HG03378 (cell line): ENCODE measurements at regions not wholly inside any gene's neighbourhood (a gene's known extent, or its start where the extent isn't known, plus 50 kb on each side); places are given as distances from the start of the nearest gene placed in this dataset.
"Not testable (repeated sequence)": the region's sequence is repeated elsewhere in the genome, so short reads cannot be mapped to it uniquely, and the experiment has no call there.

Source experiments
- ATAC-seq: cut with Tn5 transposase; IDR thresholded peaks from one replicate; pipeline ENCODE4 v1.9.1; 2021; ENCODE audit warnings: mild to moderate bottlenecking, moderate library complexity; ENCODE audit not compliant: unreplicated experiment

DNA sequence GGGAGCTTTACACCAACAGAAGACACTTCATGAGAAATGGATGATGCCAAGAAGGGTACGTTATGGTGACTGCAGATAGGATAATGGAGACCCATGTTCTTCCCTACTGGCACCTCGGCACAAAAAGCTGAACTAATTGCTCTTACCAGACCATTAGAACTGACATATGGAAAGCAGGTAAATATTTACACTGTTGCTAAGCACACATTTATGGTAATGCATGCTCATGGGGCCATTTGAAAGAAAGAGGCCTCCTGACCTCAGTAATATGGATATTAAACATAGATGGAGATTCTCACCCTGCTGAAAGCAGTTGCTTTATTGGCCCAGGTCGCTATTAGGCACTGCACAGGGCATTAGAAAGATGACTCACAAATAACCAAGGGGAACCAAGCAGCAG lies 1759.6 kb downstream of the C4orf33 start:
- ATAC-seq = no peak

DNA sequence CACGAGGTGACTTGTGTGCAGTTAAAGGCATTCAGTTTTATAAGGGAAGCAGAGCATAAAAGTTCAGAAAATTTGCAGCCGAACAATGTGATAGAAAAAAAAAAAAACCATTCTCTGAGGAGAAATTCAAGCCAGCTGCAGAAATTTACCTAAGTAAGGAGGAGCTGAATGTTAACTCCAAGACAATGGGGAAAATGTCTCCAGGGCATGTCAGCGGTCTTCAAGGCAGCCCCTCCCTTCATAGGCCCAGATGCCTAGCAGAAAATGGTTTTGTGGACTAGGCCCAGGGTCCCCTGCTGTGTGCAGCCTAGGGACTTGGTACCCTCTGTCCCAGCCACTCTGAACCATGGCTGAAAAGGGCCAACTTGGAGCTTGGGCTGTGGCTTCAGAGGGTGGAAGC lies 1764.0 kb downstream of the C4orf33 start:
- no peak for ATAC-seq

DNA sequence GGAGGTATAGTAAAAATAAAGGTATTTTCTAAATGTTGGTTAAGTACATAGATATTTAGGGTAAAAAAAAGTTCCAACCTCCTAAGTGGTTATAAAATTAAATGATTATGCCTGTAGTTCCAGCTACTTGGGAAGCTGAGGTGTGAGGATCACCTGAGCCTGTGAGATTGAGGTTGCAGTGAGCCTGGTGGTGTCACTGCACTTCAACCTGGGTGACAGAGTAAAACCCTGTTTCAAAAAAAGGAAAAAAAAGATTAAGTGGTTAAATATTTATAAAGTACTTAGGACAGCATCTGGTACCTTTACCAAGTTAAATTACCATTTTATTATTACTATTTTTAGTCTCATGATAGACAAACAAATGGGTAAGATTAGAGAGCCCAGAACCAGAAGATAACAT lies 1801.0 kb downstream of the C4orf33 start:
- no peak for ATAC-seq

DNA sequence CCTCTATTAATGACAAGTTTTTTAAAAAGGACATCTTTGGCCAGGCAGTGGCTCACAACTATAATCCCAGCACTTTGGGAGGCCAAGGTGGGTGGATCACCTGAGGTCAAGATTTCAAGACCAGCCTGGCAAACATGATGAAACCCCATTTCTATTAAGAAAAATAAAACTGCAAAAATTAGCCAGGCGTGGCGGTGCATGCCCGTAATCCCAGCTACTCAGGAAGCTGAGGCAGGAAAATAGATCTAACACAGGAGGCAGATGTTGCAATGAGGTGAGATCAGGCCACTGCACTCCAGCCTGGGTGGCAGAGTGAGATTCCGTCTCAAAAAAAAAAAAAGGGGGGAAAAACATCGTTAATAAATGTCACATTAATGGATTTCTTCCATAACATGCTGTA lies 1805.4 kb downstream of the C4orf33 start:
- no peak for ATAC-seq

DNA sequence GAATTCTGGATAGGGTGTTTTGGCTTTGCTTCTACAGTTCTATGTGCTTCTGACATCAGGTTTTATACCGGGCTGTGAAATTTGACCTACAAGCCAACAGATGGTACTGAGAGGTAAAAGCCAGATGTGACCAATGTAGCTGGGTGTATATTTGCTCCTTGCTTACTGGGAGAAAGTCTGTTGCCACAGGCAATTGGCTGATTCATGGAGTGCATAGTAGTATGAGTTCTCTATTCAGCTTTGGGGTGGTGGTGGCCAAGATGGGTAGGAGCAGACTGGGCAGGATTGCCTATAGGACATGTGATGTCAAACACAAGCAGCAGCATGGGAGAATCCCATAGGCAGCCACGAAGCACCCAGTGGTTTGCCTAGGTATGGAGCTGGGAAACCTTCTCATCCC lies 1827.0 kb downstream of the C4orf33 start:
- ATAC-seq = no peak

DNA sequence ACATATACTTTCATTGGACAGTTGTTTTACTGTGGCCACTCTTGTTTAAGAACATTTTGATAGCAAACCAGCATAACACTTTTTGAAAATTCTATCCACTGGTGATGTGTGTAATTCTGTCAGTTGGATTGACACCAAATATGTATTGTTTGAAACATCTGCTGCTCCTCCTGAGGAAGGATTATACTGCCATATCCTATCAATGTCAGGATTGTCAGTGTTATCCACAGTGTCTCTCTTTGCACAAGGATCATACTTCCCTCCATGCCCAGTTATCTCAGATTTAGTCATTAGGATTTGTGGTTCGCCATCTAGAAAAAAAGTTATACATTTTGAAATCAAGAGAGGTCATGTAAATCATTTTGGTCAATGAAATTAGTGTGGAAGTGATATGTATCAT lies 1859.6 kb downstream of the C4orf33 start:
- ATAC-seq = no peak

DNA sequence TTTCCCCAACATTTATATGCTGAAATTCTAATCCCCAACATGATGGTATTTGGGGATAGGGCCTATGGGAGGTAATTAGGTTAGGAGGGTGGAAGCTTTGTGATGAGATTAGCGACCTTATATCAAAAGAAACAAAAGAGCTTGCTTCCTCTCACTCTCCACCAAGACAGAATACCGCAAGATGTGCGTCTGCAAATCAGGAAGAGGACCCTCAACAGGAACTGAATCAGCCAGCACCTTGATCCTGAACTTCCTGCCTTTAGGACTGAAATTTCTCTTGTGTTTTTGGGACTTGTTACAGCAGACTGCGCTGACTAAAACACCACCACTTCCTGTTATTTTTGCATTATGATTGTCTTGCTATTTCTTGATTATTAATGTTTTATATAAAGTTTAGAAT lies 1889.4 kb downstream of the C4orf33 start:
- ATAC-seq = no peak

DNA sequence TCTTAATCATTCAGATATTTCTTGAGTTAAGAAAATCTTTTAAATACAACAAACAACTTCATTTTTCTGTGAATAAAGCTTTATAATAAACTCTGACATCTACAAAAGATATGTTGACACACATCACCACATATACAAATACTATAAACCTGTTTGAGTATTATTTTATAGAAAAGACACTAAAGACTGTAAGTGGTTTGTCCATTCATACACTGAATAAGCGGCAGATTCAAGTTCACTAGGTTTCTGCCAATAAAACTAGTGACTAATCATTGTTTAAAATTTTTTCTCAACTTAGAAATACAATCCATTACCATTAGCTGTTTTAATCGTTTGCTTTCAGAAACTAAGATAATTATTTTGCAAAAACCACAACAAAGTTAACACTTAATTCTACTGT lies 1900.0 kb downstream of the C4orf33 start:
- ATAC-seq = no peak

DNA sequence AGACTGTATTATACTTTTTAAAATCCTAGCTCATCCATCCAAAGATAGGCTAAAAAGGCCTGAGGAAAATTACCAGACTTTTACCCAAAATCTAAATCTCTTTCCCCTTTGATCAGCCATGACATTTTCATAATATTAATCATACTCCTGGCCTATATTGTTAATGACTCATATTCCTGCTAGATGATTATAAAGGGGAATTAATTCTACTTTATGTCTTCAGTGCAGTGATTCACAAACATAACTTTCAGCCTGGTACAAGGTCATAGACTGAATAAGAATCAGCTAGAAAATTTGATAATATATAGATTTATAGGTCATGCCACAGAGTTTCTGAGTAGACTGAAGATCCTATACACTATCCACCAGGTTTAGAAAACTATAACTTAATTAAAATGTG lies 1905.4 kb downstream of the C4orf33 start:
- ATAC-seq = no peak

DNA sequence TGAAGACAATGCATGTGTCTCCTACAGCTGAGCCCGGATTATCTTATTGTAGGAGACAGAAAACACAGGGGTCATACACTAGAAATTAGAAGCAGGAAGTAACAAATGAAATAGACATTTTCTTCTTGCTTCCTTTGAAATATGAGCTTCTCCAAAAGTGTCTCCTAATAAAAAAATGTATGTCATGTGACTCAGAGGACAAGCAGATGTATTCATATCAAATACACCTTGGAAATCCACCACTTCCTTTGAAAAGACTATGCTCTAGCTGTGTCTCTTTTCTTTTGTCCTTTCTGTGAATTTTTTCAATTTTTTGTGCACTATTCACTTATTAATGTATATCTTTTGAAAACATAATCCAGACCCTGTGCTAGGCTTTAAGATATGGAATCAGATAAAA lies 1906.2 kb downstream of the C4orf33 start:
- ATAC-seq = no peak

DNA sequence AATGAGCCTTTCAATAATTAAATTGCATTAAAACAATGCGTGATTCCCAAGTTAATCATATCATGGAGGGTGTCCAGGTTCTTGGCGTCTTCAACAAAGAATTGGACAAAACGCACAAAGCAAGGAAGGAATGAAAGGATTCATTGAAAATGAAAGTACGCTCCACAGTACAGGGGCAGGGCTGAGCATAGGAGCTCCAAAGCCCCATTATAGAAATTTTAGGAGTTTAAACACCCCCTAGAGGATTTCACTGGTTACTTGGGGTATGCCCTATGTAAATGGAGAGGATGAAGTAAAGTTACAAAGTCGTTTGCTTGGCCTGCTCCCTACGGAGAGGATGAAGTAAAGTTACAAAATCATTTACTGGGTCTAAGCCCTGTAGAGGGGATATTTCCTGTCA lies 1910.4 kb downstream of the C4orf33 start:
- no peak for ATAC-seq

DNA sequence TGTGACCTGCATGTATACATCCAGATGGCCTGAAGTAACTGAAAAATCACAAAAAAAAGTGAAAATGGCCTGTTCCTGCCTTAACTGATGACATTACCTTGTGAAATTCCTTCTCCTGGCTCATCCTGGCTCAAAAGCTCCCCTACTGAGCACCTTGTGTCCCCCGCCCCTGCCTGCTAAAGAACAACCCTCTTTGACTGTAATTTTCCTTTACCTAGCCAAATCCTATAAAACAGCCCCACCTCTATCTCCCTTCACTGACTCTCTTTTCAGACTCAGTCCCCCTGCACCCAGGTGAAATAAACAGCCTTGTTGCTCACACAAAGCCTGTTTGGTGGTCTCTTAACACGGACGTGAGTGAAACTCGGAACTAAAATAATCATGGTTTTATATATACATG lies 1916.0 kb downstream of the C4orf33 start:
- not testable (repeated sequence) for ATAC-seq

DNA sequence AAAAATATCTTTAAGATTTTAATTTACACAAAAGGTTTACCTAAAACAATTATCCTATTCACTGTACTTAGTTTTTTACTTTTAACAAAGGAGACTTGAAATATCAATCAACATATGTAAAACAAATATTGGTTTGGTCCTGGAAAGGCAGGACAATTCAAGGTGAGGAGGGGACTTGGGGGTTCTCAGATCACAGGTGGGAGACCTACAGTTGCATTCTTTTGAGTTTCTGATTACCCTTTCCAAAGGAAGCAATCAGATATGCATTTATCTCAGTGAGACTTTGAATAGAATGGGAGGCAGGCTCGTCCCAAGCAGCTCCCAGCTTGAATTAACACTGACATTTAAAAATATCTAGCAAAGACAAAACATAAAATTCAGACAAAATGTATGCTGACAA lies 1917.3 kb downstream of the C4orf33 start:
- ATAC-seq = no peak

DNA sequence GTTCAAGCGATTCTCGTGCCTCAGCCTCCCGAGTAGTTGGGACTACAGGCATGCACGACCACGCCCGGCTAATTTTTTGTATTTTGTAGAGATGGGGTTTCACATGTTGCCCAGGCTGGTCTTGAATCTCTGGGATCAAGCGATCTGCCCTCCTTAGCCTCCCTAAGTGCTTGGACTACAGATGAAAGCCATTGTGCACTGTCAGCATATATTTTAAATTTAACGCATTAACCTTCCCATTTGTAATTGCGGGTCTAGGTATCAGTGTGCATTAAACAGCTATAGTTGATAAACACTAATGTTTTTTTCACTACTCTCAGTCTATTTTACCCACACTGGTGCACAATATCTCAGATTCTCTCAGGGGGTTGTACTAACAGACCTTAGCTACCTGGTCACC lies 1930.8 kb downstream of the C4orf33 start:
- no peak for ATAC-seq

DNA sequence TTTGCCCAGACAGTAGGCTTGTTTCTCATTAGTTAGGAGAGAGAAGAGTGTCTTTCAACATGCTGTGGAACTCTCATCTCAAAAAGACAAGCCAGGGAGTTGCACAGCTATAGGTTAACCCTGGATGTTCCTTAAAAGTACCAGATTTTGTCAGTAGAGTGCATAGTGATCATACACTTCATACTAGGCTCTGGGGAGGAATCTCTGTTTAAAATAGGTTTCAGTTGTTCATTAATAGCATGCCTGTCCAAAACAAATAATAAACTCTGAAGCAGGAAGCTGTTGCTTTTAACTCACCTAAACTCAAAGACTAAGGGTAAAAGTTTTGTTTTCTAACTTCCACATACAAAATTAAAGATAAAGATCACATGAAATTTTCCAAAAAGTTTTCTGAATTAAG lies 1948.4 kb downstream of the C4orf33 start:
- no peak for ATAC-seq

DNA sequence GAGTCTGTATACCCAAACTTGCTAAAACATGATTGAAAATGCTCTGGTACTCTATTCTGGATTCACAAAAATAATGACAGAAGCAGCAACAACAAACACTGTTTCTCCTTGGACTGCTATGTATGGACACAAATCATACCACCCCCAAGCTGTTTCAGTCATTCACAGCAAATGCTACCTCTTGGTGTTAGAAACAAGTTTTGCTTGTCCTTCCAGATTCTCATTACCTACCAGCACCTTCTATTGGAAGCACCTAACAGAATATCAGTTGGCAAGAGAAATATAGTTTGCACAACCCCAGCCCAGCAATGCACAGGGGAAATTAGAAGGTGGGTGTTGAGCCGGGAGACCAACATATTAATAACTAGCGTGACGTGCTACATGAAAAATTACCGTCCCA lies 1950.9 kb downstream of the C4orf33 start:
- no peak for ATAC-seq

DNA sequence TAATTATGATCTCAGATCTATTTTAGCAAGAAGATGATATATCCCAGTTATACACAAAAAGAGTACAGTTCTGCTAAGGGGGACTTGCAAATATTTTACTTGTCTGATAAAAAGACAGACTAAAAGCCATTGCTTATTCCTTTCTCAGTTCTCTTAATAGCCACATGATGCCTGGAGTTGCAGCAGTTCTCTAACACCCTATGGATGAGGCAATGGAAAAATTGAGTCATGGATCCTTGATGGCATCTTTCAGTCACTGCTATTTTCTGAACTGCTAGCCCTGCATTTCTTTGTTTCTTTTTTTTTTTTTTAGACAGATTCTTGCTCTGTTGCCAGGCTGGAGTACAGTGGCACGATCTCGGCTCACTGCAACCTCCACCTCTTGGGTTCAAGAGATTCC lies 1956.7 kb downstream of the C4orf33 start:
- no peak for ATAC-seq

DNA sequence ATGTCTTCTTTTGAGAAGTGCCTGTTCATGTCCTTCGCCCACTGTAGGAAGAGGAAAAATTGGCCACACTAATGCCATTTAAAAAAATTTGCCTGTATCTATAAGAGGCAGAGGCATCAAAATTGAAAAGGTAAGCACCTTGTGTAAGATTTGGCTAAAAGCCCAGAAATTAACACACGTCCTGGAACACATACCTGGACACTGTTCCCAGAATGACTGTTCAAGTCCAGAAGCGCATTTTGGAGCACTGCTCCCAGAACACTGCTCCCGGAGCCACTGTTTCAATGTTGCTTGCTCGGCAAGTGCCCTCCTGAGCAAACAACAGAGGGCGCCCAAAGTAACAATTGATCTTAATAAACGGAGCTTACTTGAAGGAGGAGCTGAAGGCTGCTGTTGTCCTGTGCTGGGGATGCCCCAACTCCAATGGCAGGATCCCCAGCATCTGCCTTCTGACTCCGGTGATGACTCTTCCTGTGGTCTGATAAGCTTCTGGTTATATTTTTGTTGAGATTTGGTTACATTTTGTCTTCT lies 1958.6 kb downstream of the C4orf33 start:
- no peak for ATAC-seq

DNA sequence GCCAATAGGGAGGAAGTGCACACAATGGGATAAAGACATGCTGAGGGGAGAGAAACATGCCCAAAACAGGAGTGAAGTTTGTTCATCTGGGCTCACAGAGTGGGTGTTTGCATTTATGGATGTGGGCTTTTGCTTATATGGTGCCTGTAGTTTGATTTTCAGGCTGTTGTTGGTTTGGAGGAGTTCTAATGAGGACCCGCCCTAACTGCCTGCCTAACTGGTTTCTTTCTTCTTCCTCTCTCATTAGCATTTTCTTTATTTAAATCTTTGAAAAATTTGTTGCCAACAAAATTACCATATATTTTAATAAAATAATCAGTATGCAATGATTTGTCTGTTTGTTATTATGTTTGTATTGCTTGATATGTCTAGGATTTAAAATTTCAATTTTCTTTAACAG lies 1965.8 kb downstream of the C4orf33 start:
- no peak for ATAC-seq

DNA sequence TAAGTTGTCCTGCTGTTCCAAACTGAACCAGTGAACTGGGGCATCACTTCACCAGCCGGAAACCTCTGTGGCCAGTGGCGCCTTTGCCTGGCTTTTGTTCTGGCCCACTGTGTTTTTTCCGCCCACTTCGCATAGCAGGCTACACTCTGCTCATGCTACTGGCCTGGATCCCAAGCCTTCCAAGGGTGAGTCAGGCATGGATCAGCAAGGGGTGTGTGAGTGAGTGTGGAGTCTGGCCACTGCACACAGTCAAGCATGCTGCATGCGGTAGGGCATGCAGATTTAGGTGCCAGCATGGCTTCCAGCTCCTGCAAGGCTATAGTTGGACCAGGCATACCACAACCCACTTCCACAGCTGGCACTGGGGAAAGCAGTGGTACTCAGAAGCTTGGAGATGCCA lies 1967.9 kb downstream of the C4orf33 start:
- ATAC-seq = no peak

DNA sequence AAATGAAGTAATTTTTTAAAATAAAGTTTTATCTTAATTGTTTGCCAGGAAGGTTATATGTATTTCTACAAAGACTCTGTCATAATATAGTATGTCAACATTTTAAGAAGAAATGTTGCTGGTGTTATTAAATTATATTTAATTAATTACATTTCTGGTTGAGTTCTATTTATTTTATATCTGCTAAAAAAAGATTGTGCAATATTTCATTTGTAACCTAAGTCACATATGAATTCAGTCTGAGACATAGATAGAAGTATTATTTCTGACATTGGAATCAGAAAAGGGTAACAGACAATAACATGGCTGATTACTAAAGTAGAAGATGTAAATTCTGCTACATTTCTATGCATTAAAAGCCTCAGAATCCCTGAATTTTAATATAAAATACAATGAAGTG lies 1985.1 kb downstream of the C4orf33 start:
- ATAC-seq = no peak

DNA sequence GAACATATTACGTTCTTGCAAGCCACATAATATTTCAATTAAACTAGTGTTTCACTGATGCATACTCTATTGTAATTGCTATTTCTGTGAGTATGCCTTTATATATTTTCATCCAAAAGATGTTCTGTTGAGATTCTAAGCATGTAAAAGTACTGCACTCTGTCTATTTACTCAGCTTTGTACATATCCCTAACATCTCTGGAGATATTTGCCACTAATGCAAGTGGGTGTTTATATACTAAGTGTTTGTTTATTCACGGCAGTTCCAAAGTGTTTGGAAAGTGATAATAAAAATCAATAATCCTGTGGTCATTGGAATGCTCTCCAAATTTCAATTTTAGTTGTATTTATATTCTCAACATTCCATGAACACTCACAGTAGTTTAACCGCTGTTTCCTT lies 1989.0 kb downstream of the C4orf33 start:
- ATAC-seq = no peak

DNA sequence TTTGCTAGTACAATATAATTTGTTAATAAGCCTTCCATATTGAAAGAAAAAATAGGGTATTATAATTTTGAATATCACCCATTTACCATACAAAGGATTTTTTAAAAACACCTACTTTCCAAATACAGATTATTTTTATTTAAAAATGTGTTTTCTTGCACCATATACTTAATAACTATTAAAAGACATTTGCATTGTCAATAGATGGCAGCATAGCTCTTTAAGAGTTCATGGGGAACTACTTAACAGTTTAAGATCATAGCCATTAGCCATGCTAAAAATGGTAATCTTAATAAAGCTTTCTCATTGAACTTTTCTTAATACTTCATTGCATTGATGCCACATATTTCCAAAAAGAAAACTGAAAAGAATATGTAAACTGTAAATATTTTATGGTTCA lies 1995.9 kb downstream of the C4orf33 start:
- ATAC-seq = no peak

DNA sequence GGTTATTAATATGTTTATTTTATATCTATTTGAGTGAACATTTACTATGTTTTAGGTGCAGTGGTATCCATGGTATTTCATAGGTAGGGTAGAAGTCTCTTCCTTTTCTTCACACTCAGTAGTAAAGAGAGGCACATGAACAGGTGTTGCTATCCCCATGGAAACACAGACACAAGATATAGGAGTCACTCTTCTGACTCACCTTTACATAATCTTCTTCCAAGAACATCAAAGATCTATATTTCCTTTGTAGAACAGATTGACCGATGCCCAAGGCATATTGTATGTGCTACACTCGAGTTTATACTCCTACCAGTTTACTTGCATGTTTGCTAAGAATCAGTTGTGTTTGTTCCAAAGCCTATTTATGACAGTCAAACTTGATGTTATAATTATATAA lies 1997.4 kb downstream of the C4orf33 start:
- no peak for ATAC-seq
